AG04449 (cell line): ENCODE measurements at regions not wholly inside any gene's neighbourhood (a gene's known extent, or its start where the extent isn't known, plus 50 kb on each side); places are given as distances from the start of the nearest gene placed in this dataset.

Experiments
- CTCF ChIA-PET: fragments of 350-600 bp; formaldehyde crosslinking; extraction: SDS; loops from one replicate; lab custom pipeline; 2021; ENCODE audit warnings: antibody characterized with exemption; lab: Yijun Ruan, JAX
- POLR2A ChIA-PET: fragments of 400-600, 350-600 bp; formaldehyde crosslinking; extraction: SDS; loops from one replicate; lab custom pipeline; 2020; ENCODE audit warnings: antibody characterized with exemption, inconsistent platforms; lab: Yijun Ruan, JAX
- DNase-seq: peaks from one replicate; pipeline ENCODE4 v3.0.0-alpha.2; 2010; ENCODE audit warnings: low read depth, low spot score
- H3K4me3 ChIP-seq: 2 replicates; pipeline ENCODE4 v1.5.1; 2011; ENCODE audit warnings: low read depth, mild to moderate bottlenecking, control low read depth, low read length
- CTCF ChIP-seq: IDR thresholded peaks from one replicate; pipeline ENCODE4 v1.5.1; 2011; ENCODE audit warnings: mild to moderate bottlenecking, moderate library complexity, low read length, control low read depth, inconsistent platforms; ENCODE audit not compliant: insufficient read depth; ENCODE audit errors: missing control alignments

- CTCF ChIA-PET: no interaction called here
- POLR2A ChIA-PET: no interaction called here
- no peak overlapping the region for H3K4me3 ChIP-seq
- TF ChIP-seq CTCF: no peak
- DNase-seq: no peak
These were observed 159.2 kb upstream of the ARG1 start for GRCh38 chr6:131413831-131414191.

DNA sequence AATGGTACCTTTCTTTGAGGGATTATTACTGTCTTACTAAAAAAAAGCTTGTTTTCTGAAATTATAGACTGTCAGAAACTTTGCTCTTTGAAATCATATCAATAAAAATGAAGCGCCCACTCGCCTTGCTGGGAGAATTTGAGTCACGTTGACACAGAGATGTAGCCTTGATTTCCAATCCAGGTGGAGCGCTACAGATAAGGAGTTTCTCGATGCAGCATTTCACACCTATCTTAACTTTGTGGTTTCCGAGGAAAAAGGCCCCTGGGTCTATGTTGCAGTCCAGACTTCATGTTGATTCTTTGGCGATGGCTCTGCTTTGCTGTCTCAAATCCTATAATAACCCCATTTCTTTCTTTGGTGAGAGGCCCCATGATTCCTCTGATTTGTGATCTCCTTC lies 158.1 kb upstream of the ARG1 start:
- TF ChIP-seq CTCF: no peak
- POLR2A ChIA-PET: no interaction called here
- CTCF ChIA-PET: no interaction called here
- DNase-seq: no peak
- H3K4me3 ChIP-seq: no peak overlapping the region

DNA sequence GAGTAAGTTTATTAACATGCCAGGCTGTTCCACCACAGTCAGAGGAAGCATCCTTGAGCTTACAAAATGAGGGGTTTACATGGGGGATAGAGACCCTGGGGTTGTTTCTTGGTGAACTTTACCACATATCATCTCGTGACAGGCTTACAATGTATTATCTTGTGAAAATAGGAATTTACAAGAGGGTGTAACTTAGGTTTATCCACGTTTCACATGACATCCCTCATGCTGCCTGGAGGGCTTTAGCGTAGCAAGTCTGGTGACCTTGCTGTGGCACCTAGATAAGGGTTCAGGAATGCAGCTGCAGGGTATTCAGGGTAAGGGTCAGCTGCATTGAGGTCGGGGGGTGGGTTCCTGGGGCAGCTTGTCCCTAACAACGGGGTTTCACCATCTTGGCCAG lies 154.6 kb upstream of the ARG1 start:
- ChIA-PET POLR2A (no interaction called here), CTCF (no interaction called here)
- TF ChIP-seq CTCF: no peak

GRCh38 chr6:131419702-131420101 lies 153.3 kb upstream of the ARG1 start:
- no peak for DNase-seq
- ChIA-PET POLR2A (no interaction called here), CTCF (interaction anchor here (1.0 kb wide), 1 partner anchor 100 kb away, joined by 3 read pairs; no protein-coding TSS in a partner anchor)
- no peak overlapping the region for H3K4me3 ChIP-seq
- no peak for TF ChIP-seq CTCF

More for the DNA sequence above, 154.6 kb upstream of the ARG1 start:
- DNase-seq: no peak
- H3K4me3 ChIP-seq: no peak overlapping the region

GRCh38 chr6:131424016-131424415 lies 149.0 kb upstream of the ARG1 start:
- POLR2A ChIA-PET: no interaction called here
- no peak for DNase-seq
- H3K4me3 ChIP-seq: no peak overlapping the region
- CTCF ChIA-PET: no interaction called here
- no peak for TF ChIP-seq CTCF

- CTCF ChIA-PET: no interaction called here
- POLR2A ChIA-PET: no interaction called here
- no peak for DNase-seq
- no peak overlapping the region for H3K4me3 ChIP-seq
- TF ChIP-seq CTCF: no peak
These were observed 148.6 kb upstream of the ARG1 start for GRCh38 chr6:131424475-131424874.
